IMR-90 (cell line): ENCODE measurements at regions not wholly inside any gene's neighbourhood (a gene's known extent, or its start where the extent isn't known, plus 50 kb on each side); places are given as distances from the start of the nearest gene placed in this dataset.

Experiments used
- ATAC-seq: fragments of 200-7000 bp; cut with Tn5 transposase; 2 replicates; pipeline ENCODE4 v1.9.1; 2020; ENCODE audit warnings: low read depth, mild to moderate bottlenecking, moderate library complexity
- BruUV-seq: library from RNA; stranded (reverse); fragments of 400-500 nt; replicated peaks from 2 replicates; lab custom pipeline; 2021; lab: Mats Ljungman, UMichigan
- CTCF ChIA-PET: fragments of 300-600 bp; formaldehyde crosslinking; extraction: SDS; loops from one replicate; lab custom pipeline; 2021; ENCODE audit warnings: antibody characterized with exemption; lab: Yijun Ruan, JAX
- POLR2A ChIA-PET: fragments of 300-600 bp; sonication (Branson Sonifier 250); formaldehyde crosslinking; loops from one replicate; lab custom pipeline; 2022; ENCODE audit warnings: antibody characterized with exemption; ENCODE audit not compliant: unreplicated experiment; lab: Charles Lee
- DNase-seq: peaks from one replicate; pipeline ENCODE4 v3.0.0; 2013
- H2AFZ ChIP-seq: replicated peaks from 2 replicates; pipeline ENCODE3; 2013; ENCODE audit warnings: low read length, mild to moderate bottlenecking; ENCODE audit not compliant: poor library complexity
- H2AK5ac ChIP-seq: 2 replicates; pipeline ENCODE4 v1.6.1; 2013; ENCODE audit warnings: low read depth, low read length, inconsistent platforms
- H2AK9ac ChIP-seq: replicated peaks from 2 replicates; pipeline ENCODE3; 2013; ENCODE audit warnings: mild to moderate bottlenecking, low read depth, low read length, moderate library complexity; ENCODE audit not compliant: poor library complexity
- H2BK120ac ChIP-seq: 2 replicates; pipeline ENCODE4 v1.6.1; 2013; ENCODE audit warnings: low read depth, low read length, inconsistent platforms
- H2BK15ac ChIP-seq: 3 replicates; pipeline ENCODE4 v1.6.1; 2013; ENCODE audit warnings: low read depth, low read length, inconsistent platforms
- H2BK20ac ChIP-seq: 2 replicates; pipeline ENCODE4 v1.6.1; 2013; ENCODE audit warnings: low read depth, mild to moderate bottlenecking, inconsistent platforms, low read length, moderate library complexity
- H2BK5ac ChIP-seq: 2 replicates; pipeline ENCODE4 v1.6.1; 2013; ENCODE audit warnings: mild to moderate bottlenecking, low read depth, low read length, inconsistent platforms; ENCODE audit not compliant: poor library complexity, severe bottlenecking
- H3K14ac ChIP-seq: replicated peaks from 2 replicates; pipeline ENCODE4 v1.6.1; 2013; ENCODE audit warnings: low read depth, low read length, inconsistent platforms
- H3K18ac ChIP-seq: 2 replicates; pipeline ENCODE4 v1.6.1; 2013; ENCODE audit warnings: low read depth, low read length, control low read depth
- H3K23ac ChIP-seq: 2 replicates; pipeline ENCODE4 v1.6.1; 2013; ENCODE audit warnings: low read depth, low read length, inconsistent platforms
- H3K27ac ChIP-seq: 2 replicates; pipeline ENCODE4 v1.5.1; 2013; ENCODE audit warnings: mild to moderate bottlenecking, control low read depth, low read length; ENCODE audit not compliant: insufficient read depth
- H3K27me3 ChIP-seq: 2 replicates; pipeline ENCODE4 v1.6.1; 2013; ENCODE audit warnings: low read length; ENCODE audit not compliant: control insufficient read depth, insufficient read depth
- H3K36me3 ChIP-seq: 2 replicates; pipeline ENCODE4 v1.6.1; 2013; ENCODE audit warnings: low read length, mixed read lengths; ENCODE audit not compliant: control insufficient read depth, insufficient read depth
- H3K4ac ChIP-seq: 2 replicates; pipeline ENCODE4 v1.6.1; 2013; ENCODE audit warnings: low read depth, low read length, inconsistent platforms
- H3K4me1 ChIP-seq: 2 replicates; pipeline ENCODE4 v1.6.1; 2013; ENCODE audit warnings: low read length, mixed read lengths; ENCODE audit not compliant: control insufficient read depth, insufficient read depth
- H3K4me2 ChIP-seq: 2 replicates; pipeline ENCODE4 v1.6.1; 2013; ENCODE audit warnings: low read depth, mild to moderate bottlenecking, control low read depth, low read length, moderate library complexity
- H3K4me3 ChIP-seq: 2 replicates; pipeline ENCODE4 v1.5.1; 2013; ENCODE audit warnings: low read depth, mild to moderate bottlenecking, control low read depth, low read length, moderate library complexity; ENCODE audit not compliant: insufficient read depth
- H3K56ac ChIP-seq: 2 replicates; pipeline ENCODE4 v1.6.1; 2013; ENCODE audit warnings: low read length, inconsistent platforms; ENCODE audit not compliant: insufficient read depth; ENCODE audit errors: extremely low read depth
- H3K79me1 ChIP-seq, 2 experiments: 2 replicates each; pipeline ENCODE4 v1.6.1; 2013; ENCODE audit warnings: low read length in 2 of 2, inconsistent platforms in 1 of 2, low read depth in 1 of 2
- H3K9ac ChIP-seq: 2 replicates; pipeline ENCODE4 v1.6.1; 2013; ENCODE audit warnings: low read depth, low read length, control low read depth
- H3K9me1 ChIP-seq: 2 replicates; pipeline ENCODE4 v1.6.1; 2013; ENCODE audit warnings: low read length, inconsistent platforms; ENCODE audit not compliant: insufficient read depth
- H3K9me3 ChIP-seq: 2 replicates; pipeline ENCODE4 v1.6.1; 2013; ENCODE audit warnings: low read length; ENCODE audit not compliant: control insufficient read depth, insufficient read depth
- H4K20me1 ChIP-seq: 2 replicates; pipeline ENCODE4 v1.6.1; 2013; ENCODE audit warnings: low read length, inconsistent platforms; ENCODE audit not compliant: insufficient read depth
- H4K5ac ChIP-seq: 2 replicates; pipeline ENCODE4 v1.6.1; 2013; ENCODE audit warnings: mild to moderate bottlenecking, low read depth, low read length, control low read depth
- H4K8ac ChIP-seq, 2 experiments: 2 replicates each; pipeline ENCODE4 v1.6.1; 2013; ENCODE audit warnings: low read depth in 2 of 2, low read length in 2 of 2, control low read depth in 1 of 2, inconsistent platforms in 1 of 2
- H4K91ac ChIP-seq: 2 replicates; pipeline ENCODE4 v1.6.1; 2013; ENCODE audit warnings: low read depth, low read length, inconsistent platforms; ENCODE audit not compliant: insufficient read depth
- CEBPB ChIP-seq: IDR thresholded peaks from 2 replicates; pipeline ENCODE4 v1.6.1; 2012; ENCODE audit warnings: low read depth, low read length, improper control_type of control experiment
- FOS ChIP-seq: fragments of 150-350 bp; IDR thresholded peaks from 2 replicates; pipeline ENCODE4 v1.6.1; 2016; ENCODE audit warnings: low read depth, low read length
- NFE2L2 ChIP-seq: fragments of 150-350 bp; IDR thresholded peaks from 2 replicates; pipeline ENCODE4 v1.6.1; 2016; ENCODE audit warnings: low read depth, mild to moderate bottlenecking, low read length
- RAD21 ChIP-seq: IDR thresholded peaks from 2 replicates; pipeline ENCODE4 v1.6.1; 2012; ENCODE audit warnings: low read length, improper control_type of control experiment
- RCOR1 ChIP-seq: IDR thresholded peaks from 2 replicates; pipeline ENCODE4 v1.6.1; 2012; ENCODE audit warnings: mild to moderate bottlenecking, low read length, improper control_type of control experiment; ENCODE audit not compliant: insufficient replicate concordance
- WGBS, 2 experiments: methylation state at CpG; one replicate each; pipeline versions ENCODE4 v1.1.5 to v1.1.7; 2013; ENCODE audit warnings: missing lambda C conversion rate in 2 of 2; ENCODE audit not compliant: insufficient read length in 1 of 2; ENCODE audit errors: extremely low coverage in 2 of 2; 5-methylcytosine and 5-hydroxymethylcytosine counted together
- dilution Hi-C: fragments of 300-500 bp; cut with HindIII; formaldehyde crosslinking; loops from one replicate; pipeline ENCODE4 v1.14.3; 2018; ENCODE audit warnings: low sequenced_read_pairs; ENCODE audit not compliant: unreplicated experiment
- in situ Hi-C: fragments of 300-500 bp; cut with MboI; formaldehyde crosslinking; loops from 3 replicates; pipeline ENCODE4 v1.14.3; 2019; ENCODE audit warnings: low sequenced_read_pairs, inconsistent platforms, mixed read lengths
- intact Hi-C: fragments of 100-400 bp; cut with micrococcal nuclease; formaldehyde crosslinking; loops from 2 replicates; pipeline ENCODE4 v1.10.0; 2022
- TF ChIP-seq, protein P1 (sequence below): fragments of 150-350 bp; IDR thresholded peaks from 2 replicates; pipeline ENCODE4 v1.6.1; 2017; ENCODE audit warnings: mild to moderate bottlenecking, antibody characterized with exemption, low read length, low read depth
- TF ChIP-seq, protein P2 (sequence below): fragments of 150-350 bp; IDR thresholded peaks from 2 replicates; pipeline ENCODE4 v1.6.1; 2016; ENCODE audit warnings: low read depth, mild to moderate bottlenecking, low read length, moderate library complexity, borderline replicate concordance
- TF ChIP-seq, protein P3 (sequence below): conservative IDR thresholded peaks from 2 replicates; pipeline ENCODE4 v1.5.1; 2012; ENCODE audit warnings: mild to moderate bottlenecking, low read depth, low read length, improper control_type of control experiment

DNA sequence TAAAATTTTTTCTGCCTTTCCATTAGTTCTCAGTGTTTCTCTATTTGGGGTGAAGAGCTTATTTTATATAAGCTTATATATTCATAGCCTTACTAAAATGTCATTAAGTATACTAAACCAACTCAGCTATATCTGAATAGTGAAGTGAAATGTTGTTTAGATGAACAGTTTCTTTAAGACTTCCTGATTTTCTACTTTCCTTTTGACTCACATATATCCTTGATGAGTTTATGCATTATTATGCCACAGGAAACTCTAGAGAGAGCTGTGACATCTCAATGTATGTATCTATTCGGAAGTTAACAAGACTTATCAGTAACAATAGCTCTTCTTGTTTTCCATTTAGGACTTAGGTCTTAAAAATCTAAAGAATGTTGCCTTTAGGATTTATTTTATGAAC, 1491.8 kb upstream of the IGFBP7 start:
- H4K20me1 ChIP-seq = no peaks in the 10 kb centered on the region
- CTCF ChIA-PET = no interaction called here
- no peak overlapping the region for H2AK5ac ChIP-seq
- ATAC-seq = no peak
- WGBS, 2 experiments = no CpG with 5 or more reads among the region's 1 CpG
- no peak overlapping the region for H3K18ac ChIP-seq
- no peaks in the 10 kb centered on the region for H3K27me3 ChIP-seq
- in situ Hi-C loops = no loop called here
- dilution Hi-C loops = no loop called here
- H3K36me3 ChIP-seq = no peaks in the 10 kb centered on the region
- H4K91ac ChIP-seq = no peak overlapping the region
- no peak overlapping the region for H2BK120ac ChIP-seq
- H3K79me1 ChIP-seq = no peaks in the 10 kb centered on the region
- H2BK20ac ChIP-seq = no peak overlapping the region
- H4K5ac ChIP-seq = no peak overlapping the region
- no peak overlapping the region for H3K4me3 ChIP-seq
- H3K4me2 ChIP-seq = no peak overlapping the region
- intact Hi-C loops = no loop called here
- no peak overlapping the region for H3K4ac ChIP-seq
- no peaks in the 10 kb centered on the region for H3K4me1 ChIP-seq
- POLR2A ChIA-PET = no interaction called here
- no TSS peak for BruUV-seq
- DNase-seq = no peak
- no peak overlapping the region for H3K9ac ChIP-seq
- TF ChIP-seq, protein P1, sequence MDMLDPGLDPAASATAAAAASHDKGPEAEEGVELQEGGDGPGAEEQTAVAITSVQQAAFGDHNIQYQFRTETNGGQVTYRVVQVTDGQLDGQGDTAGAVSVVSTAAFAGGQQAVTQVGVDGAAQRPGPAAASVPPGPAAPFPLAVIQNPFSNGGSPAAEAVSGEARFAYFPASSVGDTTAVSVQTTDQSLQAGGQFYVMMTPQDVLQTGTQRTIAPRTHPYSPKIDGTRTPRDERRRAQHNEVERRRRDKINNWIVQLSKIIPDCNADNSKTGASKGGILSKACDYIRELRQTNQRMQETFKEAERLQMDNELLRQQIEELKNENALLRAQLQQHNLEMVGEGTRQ = no peak
- TF ChIP-seq NFE2L2 = no peak
- no peak for TF ChIP-seq RCOR1
- no peak for TF ChIP-seq CEBPB
- no peak for TF ChIP-seq RAD21
- TF ChIP-seq, protein P2, sequence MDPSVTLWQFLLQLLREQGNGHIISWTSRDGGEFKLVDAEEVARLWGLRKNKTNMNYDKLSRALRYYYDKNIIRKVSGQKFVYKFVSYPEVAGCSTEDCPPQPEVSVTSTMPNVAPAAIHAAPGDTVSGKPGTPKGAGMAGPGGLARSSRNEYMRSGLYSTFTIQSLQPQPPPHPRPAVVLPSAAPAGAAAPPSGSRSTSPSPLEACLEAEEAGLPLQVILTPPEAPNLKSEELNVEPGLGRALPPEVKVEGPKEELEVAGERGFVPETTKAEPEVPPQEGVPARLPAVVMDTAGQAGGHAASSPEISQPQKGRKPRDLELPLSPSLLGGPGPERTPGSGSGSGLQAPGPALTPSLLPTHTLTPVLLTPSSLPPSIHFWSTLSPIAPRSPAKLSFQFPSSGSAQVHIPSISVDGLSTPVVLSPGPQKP = no peak
- TF ChIP-seq FOS = no peak
- TF ChIP-seq, protein P3, sequence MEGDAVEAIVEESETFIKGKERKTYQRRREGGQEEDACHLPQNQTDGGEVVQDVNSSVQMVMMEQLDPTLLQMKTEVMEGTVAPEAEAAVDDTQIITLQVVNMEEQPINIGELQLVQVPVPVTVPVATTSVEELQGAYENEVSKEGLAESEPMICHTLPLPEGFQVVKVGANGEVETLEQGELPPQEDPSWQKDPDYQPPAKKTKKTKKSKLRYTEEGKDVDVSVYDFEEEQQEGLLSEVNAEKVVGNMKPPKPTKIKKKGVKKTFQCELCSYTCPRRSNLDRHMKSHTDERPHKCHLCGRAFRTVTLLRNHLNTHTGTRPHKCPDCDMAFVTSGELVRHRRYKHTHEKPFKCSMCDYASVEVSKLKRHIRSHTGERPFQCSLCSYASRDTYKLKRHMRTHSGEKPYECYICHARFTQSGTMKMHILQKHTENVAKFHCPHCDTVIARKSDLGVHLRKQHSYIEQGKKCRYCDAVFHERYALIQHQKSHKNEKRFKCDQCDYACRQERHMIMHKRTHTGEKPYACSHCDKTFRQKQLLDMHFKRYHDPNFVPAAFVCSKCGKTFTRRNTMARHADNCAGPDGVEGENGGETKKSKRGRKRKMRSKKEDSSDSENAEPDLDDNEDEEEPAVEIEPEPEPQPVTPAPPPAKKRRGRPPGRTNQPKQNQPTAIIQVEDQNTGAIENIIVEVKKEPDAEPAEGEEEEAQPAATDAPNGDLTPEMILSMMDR = no peak
- H3K56ac ChIP-seq = no peak overlapping the region
- no peak overlapping the region for H2AK9ac ChIP-seq
- H3K9me3 ChIP-seq = no peaks in the 10 kb centered on the region
- no peaks in the 10 kb centered on the region for H3K9me1 ChIP-seq
- no peak overlapping the region for H2BK5ac ChIP-seq
- no peak overlapping the region for H3K23ac ChIP-seq
- H3K27ac ChIP-seq = no peak overlapping the region
- no peak overlapping the region for H3K14ac ChIP-seq
- H2AFZ ChIP-seq = no peak overlapping the region
- no peak overlapping the region for H2BK15ac ChIP-seq
- no peak overlapping the region for H4K8ac ChIP-seq
